ENCODE measurements at regions not wholly inside any gene's neighbourhood (a gene's known extent, or its start where the extent isn't known, plus 50 kb on each side); places are given as distances from the start of the nearest gene placed in this dataset.

- WGBS, 5 donors, result 0 to 100% (median 65%) methylated on average over 1 of the region's 1 CpG
These were observed 54.9 kb upstream of the NAMPT start for GRCh38 chr7:106339513-106340246.

GRCh38 chr7:106337754-106338153 is 53.0 kb upstream of the NAMPT start:
- Histone ChIP-seq H3K4me3 (no peak overlapping the region), H3K27me3 (replicated peaks in 1 of 7) (no peaks in the 10 kb centered on the region), H3K9me3 (peaks cover 0 to 69% (median 32%) of the 10 kb centered on the region in 8 donors), H3K36me3 (no peaks in the 10 kb centered on the region), H3K27ac (no peak overlapping the region), H3K4me1 (no peaks in the 10 kb centered on the region)
- intact Hi-C loops (cut with DNase I; ENCODE audit: low total_unique reads), result no loop called here
- DNase-seq, result no peak
- WGBS, 5 donors, result 73 to 82% (median 76%) methylated on average over 2 of the region's 2 CpGs
- no peak for TF ChIP-seq POLR2A (IDR thresholded peaks at IDR 0.05)
- no peak for TF ChIP-seq POLR2AphosphoS5 (IDR thresholded peaks at IDR 0.05)
- TF ChIP-seq, protein P1, sequence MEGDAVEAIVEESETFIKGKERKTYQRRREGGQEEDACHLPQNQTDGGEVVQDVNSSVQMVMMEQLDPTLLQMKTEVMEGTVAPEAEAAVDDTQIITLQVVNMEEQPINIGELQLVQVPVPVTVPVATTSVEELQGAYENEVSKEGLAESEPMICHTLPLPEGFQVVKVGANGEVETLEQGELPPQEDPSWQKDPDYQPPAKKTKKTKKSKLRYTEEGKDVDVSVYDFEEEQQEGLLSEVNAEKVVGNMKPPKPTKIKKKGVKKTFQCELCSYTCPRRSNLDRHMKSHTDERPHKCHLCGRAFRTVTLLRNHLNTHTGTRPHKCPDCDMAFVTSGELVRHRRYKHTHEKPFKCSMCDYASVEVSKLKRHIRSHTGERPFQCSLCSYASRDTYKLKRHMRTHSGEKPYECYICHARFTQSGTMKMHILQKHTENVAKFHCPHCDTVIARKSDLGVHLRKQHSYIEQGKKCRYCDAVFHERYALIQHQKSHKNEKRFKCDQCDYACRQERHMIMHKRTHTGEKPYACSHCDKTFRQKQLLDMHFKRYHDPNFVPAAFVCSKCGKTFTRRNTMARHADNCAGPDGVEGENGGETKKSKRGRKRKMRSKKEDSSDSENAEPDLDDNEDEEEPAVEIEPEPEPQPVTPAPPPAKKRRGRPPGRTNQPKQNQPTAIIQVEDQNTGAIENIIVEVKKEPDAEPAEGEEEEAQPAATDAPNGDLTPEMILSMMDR (IDR thresholded peaks at IDR 0.05 in 8 of 11, conservative IDR thresholded peaks at IDR 0.05 in 3 of 11), result no peak

More at GRCh38 chr7:106339513-106340246, 54.9 kb upstream of the NAMPT start:
- Histone ChIP-seq H3K27me3 (replicated peaks in 1 of 7) (peaks cover 0 to 3% (median 0%) of the 10 kb centered on the region in 7 donors), H3K4me3 (no peak overlapping the region), H3K4me1 (peaks cover 0 to 7% (median 0%) of the 10 kb centered on the region in 6 donors), H3K9me3 (peaks cover 0 to 76% (median 39%) of the 10 kb centered on the region in 8 donors), H3K27ac (no peak overlapping the region), H3K36me3 (no peaks in the 10 kb centered on the region)
- no peak for DNase-seq
- intact Hi-C loops (cut with DNase I; ENCODE audit: low total_unique reads), result no loop called here
- TF ChIP-seq POLR2A (IDR thresholded peaks at IDR 0.05) (no peak), POLR2AphosphoS5 (IDR thresholded peaks at IDR 0.05) (no peak)
- TF ChIP-seq, protein P1 (IDR thresholded peaks at IDR 0.05 in 8 of 11, conservative IDR thresholded peaks at IDR 0.05 in 3 of 11), result no peak

GRCh38 chr7:106335814-106336213 is 51.0 kb upstream of the NAMPT start:
- H3K9me3 ChIP-seq, result peaks cover 0 to 50% (median 16%) of the 10 kb centered on the region in 8 donors
- no peaks in the 10 kb centered on the region for H3K36me3 ChIP-seq
- H3K4me1 ChIP-seq, result no peaks in the 10 kb centered on the region
- H3K27me3 ChIP-seq (replicated peaks in 1 of 7), result no peaks in the 10 kb centered on the region
- no peak for DNase-seq
- H3K4me3 ChIP-seq, result no peak overlapping the region
- intact Hi-C loops (cut with DNase I; ENCODE audit: low total_unique reads), result no loop called here
- H3K27ac ChIP-seq, result no peak overlapping the region
- TF ChIP-seq, protein P1 (IDR thresholded peaks at IDR 0.05 in 8 of 11, conservative IDR thresholded peaks at IDR 0.05 in 3 of 11), result no peak
- TF ChIP-seq POLR2AphosphoS5 (IDR thresholded peaks at IDR 0.05), result no peak
- TF ChIP-seq POLR2A (IDR thresholded peaks at IDR 0.05), result no peak

Data from spleen (tissue), 11 donors.